Muscle of leg (tissue), 3 donors: ENCODE measurements at regions not wholly inside any gene's neighbourhood (a gene's known extent, or its start where the extent isn't known, plus 50 kb on each side); places are given as distances from the start of the nearest gene placed in this dataset.

Experiments used
- DNase-seq: peaks from one replicate; pipeline ENCODE4 v3.0.0; 2013
- H3K27ac ChIP-seq: one replicate; pipeline ENCODE4 v1.5.1; 2013; ENCODE audit warnings: mild to moderate bottlenecking, low read length, control low read depth
- H3K27me3 ChIP-seq: one replicate; pipeline ENCODE4 v1.6.1; 2013; ENCODE audit warnings: low read length; ENCODE audit not compliant: control insufficient read depth, insufficient read depth
- H3K36me3 ChIP-seq: one replicate; pipeline ENCODE4 v1.6.1; 2013; ENCODE audit warnings: low read length; ENCODE audit not compliant: control insufficient read depth, insufficient read depth
- H3K4me1 ChIP-seq: one replicate; pipeline ENCODE4 v1.6.1; 2013; ENCODE audit warnings: low read length; ENCODE audit not compliant: control insufficient read depth, insufficient read depth
- H3K4me3 ChIP-seq: one replicate; pipeline ENCODE4 v1.5.1; 2013; ENCODE audit warnings: low read length, control low read depth
- H3K9me3 ChIP-seq: replicated peaks from 2 replicates; pipeline ENCODE4 v1.6.1; 2013; ENCODE audit warnings: low read depth, low read length; ENCODE audit not compliant: control insufficient read depth
- WGBS: methylation state at CpG from one replicate; pipeline ENCODE4 v1.1.5; 2013; ENCODE audit warnings: missing lambda C conversion rate; ENCODE audit not compliant: insufficient coverage; 5-methylcytosine and 5-hydroxymethylcytosine counted together

DNA sequence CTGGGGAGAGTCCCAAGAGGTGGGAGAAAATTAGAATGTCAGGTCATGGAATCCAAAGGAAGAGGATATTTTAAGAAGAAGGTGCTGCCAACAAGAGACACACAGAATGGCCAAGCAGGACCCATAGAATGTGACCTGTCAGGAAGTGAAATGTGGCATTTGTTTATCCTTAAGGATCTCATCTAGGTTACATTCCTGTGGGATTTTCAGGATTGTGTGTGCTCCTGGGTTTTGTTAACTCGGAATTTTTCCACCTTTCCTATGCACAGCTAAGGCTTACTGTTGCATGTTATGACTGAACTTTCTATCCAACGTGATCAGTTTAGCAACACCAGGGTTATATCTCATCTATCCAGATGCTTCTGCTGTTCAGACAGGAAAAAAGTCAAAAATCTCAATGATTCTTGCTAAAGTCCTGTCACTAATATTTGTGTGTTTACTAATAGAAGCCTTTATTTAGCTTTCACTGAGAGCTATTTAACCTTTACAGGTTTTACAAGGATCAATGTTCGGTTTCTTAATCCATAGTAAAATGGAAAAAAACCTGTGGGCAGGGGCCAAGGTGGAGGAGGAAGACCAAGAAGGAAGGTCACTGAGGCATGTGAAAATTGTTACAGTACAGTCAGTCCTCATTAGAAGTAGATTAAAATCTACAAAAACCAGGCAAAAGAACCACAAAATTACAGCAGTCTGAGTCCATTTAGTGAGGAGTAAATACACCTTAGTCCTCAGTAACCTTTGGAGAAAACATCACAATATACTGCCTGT is 437.8 kb upstream of the NPVF start:
- Histone ChIP-seq H3K27me3 (no peaks in the 10 kb centered on the region), H3K4me1 (peaks cover 34% of the 10 kb centered on the region), H3K36me3 (no peaks in the 10 kb centered on the region), H3K9me3 (no peaks in the 10 kb centered on the region), H3K4me3 (no peak overlapping the region), H3K27ac (no peak overlapping the region)
- no CpG with 5 or more reads among the region's 3 CpGs for WGBS
- no peak for DNase-seq

DNA sequence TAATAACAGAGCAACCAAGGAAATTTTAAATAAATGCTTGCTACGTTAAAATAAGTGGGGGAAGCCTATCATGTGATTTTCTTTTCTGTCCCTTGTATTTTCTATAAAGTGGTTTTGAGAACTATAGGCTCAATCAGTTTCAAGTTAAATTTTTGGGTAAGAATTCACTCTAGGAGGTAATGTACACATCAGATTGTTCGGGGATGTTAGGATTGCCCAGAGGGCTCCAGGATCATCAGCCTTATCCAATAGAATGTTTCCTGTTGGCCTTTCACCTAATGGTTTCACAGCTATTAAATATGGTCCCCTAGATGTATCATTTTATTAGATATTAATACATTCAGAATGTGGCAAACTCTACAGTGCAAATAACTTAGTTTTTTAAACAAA is 438.4 kb upstream of the NPVF start:
- peaks cover 34% of the 10 kb centered on the region for H3K4me1 ChIP-seq
- H3K27ac ChIP-seq: no peak overlapping the region
- H3K27me3 ChIP-seq: no peaks in the 10 kb centered on the region
- DNase-seq: no peak
- no CpG with 5 or more reads among the region's 2 CpGs for WGBS
- no peaks in the 10 kb centered on the region for H3K9me3 ChIP-seq
- H3K36me3 ChIP-seq: no peaks in the 10 kb centered on the region
- no peak overlapping the region for H3K4me3 ChIP-seq

DNA sequence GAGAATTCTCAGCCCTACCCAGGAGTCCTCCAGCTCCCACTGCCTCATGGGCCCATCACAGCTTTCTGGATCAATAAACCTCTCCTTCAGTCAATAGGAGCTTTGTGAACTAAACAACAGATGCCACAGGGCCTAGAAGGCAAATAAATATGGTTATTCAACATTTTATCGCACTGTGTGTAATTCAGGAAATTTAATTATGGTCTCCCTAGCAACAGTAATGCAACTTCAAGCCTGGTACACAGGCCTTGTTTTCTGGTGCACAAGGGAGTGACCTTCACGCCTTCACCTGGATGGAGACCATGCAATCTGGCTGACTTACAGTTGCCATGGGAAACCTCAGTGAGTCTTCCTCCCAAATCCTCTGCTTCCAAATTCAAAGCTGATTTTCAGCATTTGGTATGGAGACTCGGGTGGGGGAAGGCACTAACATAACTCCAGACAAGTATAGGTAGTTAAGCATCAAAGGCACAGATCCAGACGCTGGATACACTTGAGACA is 441.0 kb upstream of the NPVF start:
- no peaks in the 10 kb centered on the region for H3K36me3 ChIP-seq
- peaks cover 20% of the 10 kb centered on the region for H3K4me1 ChIP-seq
- no peak overlapping the region for H3K27ac ChIP-seq
- peak; percentile 40 for DNase-seq
- H3K9me3 ChIP-seq: no peaks in the 10 kb centered on the region
- no peak overlapping the region for H3K4me3 ChIP-seq
- WGBS: 43% methylated on average over 1 of the region's 4 CpGs
- no peaks in the 10 kb centered on the region for H3K27me3 ChIP-seq

- Histone ChIP-seq H3K9me3 (no peaks in the 10 kb centered on the region), H3K27me3 (no peaks in the 10 kb centered on the region), H3K36me3 (no peaks in the 10 kb centered on the region), H3K27ac (peak overlapping the region; percentile 65), H3K4me1 (peaks cover 20% of the 10 kb centered on the region), H3K4me3 (no peak overlapping the region)
- WGBS: 4% methylated on average over 3 of the region's 13 CpGs
- DNase-seq: peak; percentile 90
Observed at GRCh38 chr7:25669961-25670841, 441.9 kb upstream of the NPVF start.

- no peak for DNase-seq
- Histone ChIP-seq H3K9me3 (no peaks in the 10 kb centered on the region), H3K27ac (no peak overlapping the region), H3K4me3 (no peak overlapping the region), H3K4me1 (peaks cover 18% of the 10 kb centered on the region), H3K36me3 (no peaks in the 10 kb centered on the region), H3K27me3 (no peaks in the 10 kb centered on the region)
- WGBS: 69% methylated on average over 8 of the region's 10 CpGs
Observed at GRCh38 chr7:25671111-25671510, 442.8 kb upstream of the NPVF start.

GRCh38 chr7:25672496-25672895 is 444.2 kb upstream of the NPVF start:
- Histone ChIP-seq H3K9me3 (no peaks in the 10 kb centered on the region), H3K4me3 (no peak overlapping the region), H3K36me3 (no peaks in the 10 kb centered on the region), H3K27me3 (no peaks in the 10 kb centered on the region), H3K27ac (no peak overlapping the region), H3K4me1 (peaks cover 18% of the 10 kb centered on the region)
- DNase-seq: no peak
- no CpG with 5 or more reads among the region's 5 CpGs for WGBS

GRCh38 chr7:25675789-25676474 is 447.6 kb upstream of the NPVF start:
- Histone ChIP-seq H3K4me1 (peaks cover 3% of the 10 kb centered on the region), H3K27me3 (no peaks in the 10 kb centered on the region), H3K9me3 (no peaks in the 10 kb centered on the region), H3K4me3 (no peak overlapping the region), H3K36me3 (no peaks in the 10 kb centered on the region), H3K27ac (no peak overlapping the region)
- DNase-seq: no peak
- 71% methylated on average over 1 of the region's 4 CpGs for WGBS

DNA sequence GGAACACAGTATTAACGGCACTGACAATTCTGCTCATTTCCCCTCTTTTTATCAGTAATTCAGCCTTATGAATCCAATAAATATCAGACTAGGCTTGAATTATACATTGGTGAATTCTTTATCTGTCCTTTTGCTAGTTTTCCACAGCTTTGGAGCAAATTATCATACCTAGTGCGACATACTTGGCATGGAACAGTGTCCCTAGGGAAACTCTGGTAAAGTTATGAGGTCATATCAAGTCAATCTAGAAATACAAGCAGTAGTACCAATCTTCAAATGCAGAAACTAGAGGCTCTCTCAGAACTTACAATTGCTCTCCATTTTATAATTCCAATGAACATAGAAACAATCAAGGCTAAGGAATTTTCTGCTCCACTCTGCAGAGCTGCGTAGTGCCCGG is 449.3 kb upstream of the NPVF start:
- Histone ChIP-seq H3K27ac (no peak overlapping the region), H3K4me3 (no peak overlapping the region), H3K27me3 (no peaks in the 10 kb centered on the region), H3K36me3 (no peaks in the 10 kb centered on the region), H3K9me3 (peaks cover 2% of the 10 kb centered on the region), H3K4me1 (peaks cover 3% of the 10 kb centered on the region)
- WGBS: no CpG with 5 or more reads among the region's 4 CpGs
- no peak for DNase-seq

GRCh38 chr7:25678215-25678614 is 449.9 kb upstream of the NPVF start:
- no peak overlapping the region for H3K27ac ChIP-seq
- H3K4me1 ChIP-seq: peaks cover 3% of the 10 kb centered on the region
- DNase-seq: no peak
- no peaks in the 10 kb centered on the region for H3K27me3 ChIP-seq
- H3K9me3 ChIP-seq: peaks cover 2% of the 10 kb centered on the region
- WGBS: no CpG with 5 or more reads among the region's 1 CpG
- no peak overlapping the region for H3K4me3 ChIP-seq
- H3K36me3 ChIP-seq: no peaks in the 10 kb centered on the region

- no peak for DNase-seq
- Histone ChIP-seq H3K4me1 (peaks cover 3% of the 10 kb centered on the region), H3K27me3 (no peaks in the 10 kb centered on the region), H3K9me3 (peaks cover 2% of the 10 kb centered on the region), H3K27ac (no peak overlapping the region), H3K4me3 (no peak overlapping the region), H3K36me3 (no peaks in the 10 kb centered on the region)
Observed at GRCh38 chr7:25680636-25681035, 452.4 kb upstream of the NPVF start.
